ENCODE measurements at regions not wholly inside any gene's neighbourhood (a gene's known extent, or its start where the extent isn't known, plus 50 kb on each side); places are given as distances from the start of the nearest gene placed in this dataset.
"Not testable (repeated sequence)": the region's sequence is repeated elsewhere in the genome, so short reads cannot be mapped to it uniquely, and the experiment has no call there.

GRCh38 chr16:18181028-18181427, 155.5 kb downstream of the NPIPA8 start:
- not testable (repeated sequence) for TF ChIP-seq EZH2phosphoT487 (IDR thresholded peaks at IDR 0.05; ENCODE audit: insufficient read depth, low read depth); EZH2 (IDR thresholded peaks at IDR 0.05; ENCODE audit: insufficient read depth, poor library complexity, severe bottlenecking)
